Thoracic aorta (tissue), 2 donors: ENCODE measurements at regions not wholly inside any gene's neighbourhood (a gene's known extent, or its start where the extent isn't known, plus 50 kb on each side); places are given as distances from the start of the nearest gene placed in this dataset.
"Not testable (repeated sequence)": the region's sequence is repeated elsewhere in the genome, so short reads cannot be mapped to it uniquely, and the experiment has no call there.

Experiments used
- ATAC-seq: fragments of 150-250 bp; one replicate; pipeline ENCODE4 v1.8.0; 2017; ENCODE audit warnings: low read depth; ENCODE audit not compliant: insufficient number of reproducible peaks, low FRiP score
- DNase-seq: peaks from one replicate; pipeline ENCODE4 v3.0.0-alpha.2; 2020; ENCODE audit warnings: low spot score
- H3K27ac ChIP-seq, 2 donors: fragments of 200-600 bp; sonication (generic); 1 replicate in 1 of 2; 2 replicates in 1 of 2; pipeline ENCODE4 v1.5.1; 2016; ENCODE audit warnings: mild to moderate bottlenecking in 2 of 2, moderate library complexity in 2 of 2
- H3K27me3 ChIP-seq: fragments of 200-600 bp; sonication (generic); replicated peaks from 2 replicates; pipeline ENCODE4 v1.6.0; 2016; ENCODE audit warnings: mild to moderate bottlenecking; ENCODE audit not compliant: insufficient read depth
- H3K36me3 ChIP-seq: fragments of 200-600 bp; sonication (generic); one replicate; pipeline ENCODE4 v1.5.1; 2016
- H3K4me1 ChIP-seq, 2 donors: fragments of 200-600 bp; sonication (generic); 1 replicate in 1 of 2; 2 replicates in 1 of 2; pipeline versions ENCODE4 v1.5.1 to v1.6.0; 2016; ENCODE audit warnings: low read depth in 2 of 2, mild to moderate bottlenecking in 1 of 2; ENCODE audit not compliant: control insufficient read depth in 1 of 2
- H3K4me3 ChIP-seq: fragments of 200-600 bp; sonication (generic); 2 replicates; pipeline ENCODE4 v1.5.1; 2016; ENCODE audit warnings: mild to moderate bottlenecking
- H3K9me3 ChIP-seq: fragments of 200-600 bp; sonication (generic); 2 replicates; pipeline ENCODE4 v1.5.1; 2016
- TF ChIP-seq, protein P1 (sequence below): fragments of 200-600 bp; sonication (generic); IDR thresholded peaks from one replicate; pipeline ENCODE4 v1.5.1; 2019; ENCODE audit warnings: antibody characterized with exemption

- TF ChIP-seq, protein P1, sequence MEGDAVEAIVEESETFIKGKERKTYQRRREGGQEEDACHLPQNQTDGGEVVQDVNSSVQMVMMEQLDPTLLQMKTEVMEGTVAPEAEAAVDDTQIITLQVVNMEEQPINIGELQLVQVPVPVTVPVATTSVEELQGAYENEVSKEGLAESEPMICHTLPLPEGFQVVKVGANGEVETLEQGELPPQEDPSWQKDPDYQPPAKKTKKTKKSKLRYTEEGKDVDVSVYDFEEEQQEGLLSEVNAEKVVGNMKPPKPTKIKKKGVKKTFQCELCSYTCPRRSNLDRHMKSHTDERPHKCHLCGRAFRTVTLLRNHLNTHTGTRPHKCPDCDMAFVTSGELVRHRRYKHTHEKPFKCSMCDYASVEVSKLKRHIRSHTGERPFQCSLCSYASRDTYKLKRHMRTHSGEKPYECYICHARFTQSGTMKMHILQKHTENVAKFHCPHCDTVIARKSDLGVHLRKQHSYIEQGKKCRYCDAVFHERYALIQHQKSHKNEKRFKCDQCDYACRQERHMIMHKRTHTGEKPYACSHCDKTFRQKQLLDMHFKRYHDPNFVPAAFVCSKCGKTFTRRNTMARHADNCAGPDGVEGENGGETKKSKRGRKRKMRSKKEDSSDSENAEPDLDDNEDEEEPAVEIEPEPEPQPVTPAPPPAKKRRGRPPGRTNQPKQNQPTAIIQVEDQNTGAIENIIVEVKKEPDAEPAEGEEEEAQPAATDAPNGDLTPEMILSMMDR, result no peak
- Histone ChIP-seq H3K9me3 (no peaks in the 10 kb centered on the region), H3K27me3 (no peaks in the 10 kb centered on the region), H3K27ac (no peak overlapping the region), H3K4me3 (no peak overlapping the region), H3K4me1 (no peaks in the 10 kb centered on the region), H3K36me3 (no peaks in the 10 kb centered on the region)
- DNase-seq, result no peak
- no peak for ATAC-seq
Observed at GRCh38 chr15:96209285-96209735, 121.2 kb upstream of the NR2F2 start.

- Histone ChIP-seq H3K9me3 (no peaks in the 10 kb centered on the region), H3K4me3 (no peak overlapping the region), H3K27me3 (no peaks in the 10 kb centered on the region), H3K36me3 (no peaks in the 10 kb centered on the region), H3K27ac (no peak overlapping the region), H3K4me1 (no peaks in the 10 kb centered on the region)
- ATAC-seq (no peak), DNase-seq (no peak)
- TF ChIP-seq, protein P1, result no peak
Observed at GRCh38 chr15:96213045-96213444, 117.5 kb upstream of the NR2F2 start.

GRCh38 chr15:96213896-96214295, 116.6 kb upstream of the NR2F2 start:
- ATAC-seq (no peak), DNase-seq (no peak)
- TF ChIP-seq, protein P1, result no peak
- Histone ChIP-seq H3K27ac (no peak overlapping the region), H3K4me3 (no peak overlapping the region), H3K9me3 (no peaks in the 10 kb centered on the region), H3K36me3 (no peaks in the 10 kb centered on the region), H3K4me1 (no peaks in the 10 kb centered on the region), H3K27me3 (no peaks in the 10 kb centered on the region)

DNA sequence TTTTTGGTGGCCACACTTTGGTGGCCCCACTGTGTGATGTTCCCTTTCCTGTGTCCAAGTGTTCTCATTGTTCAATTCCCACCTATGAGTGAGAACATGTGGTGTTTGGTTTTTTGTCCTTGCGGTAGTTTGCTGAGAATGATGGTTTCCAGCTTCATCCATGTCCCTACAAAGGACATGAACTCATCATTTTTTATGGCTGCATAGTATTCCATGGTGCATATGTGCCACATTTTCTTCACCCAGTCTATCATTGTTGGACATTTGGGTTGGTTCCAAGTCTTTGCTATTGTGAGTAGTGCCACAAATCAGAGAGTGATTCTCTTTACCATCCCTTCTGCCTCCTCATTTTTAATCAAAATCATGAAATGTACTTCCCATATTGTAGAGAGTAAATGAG, 114.0 kb upstream of the NR2F2 start:
- H3K4me1 ChIP-seq, H3K9me3 ChIP-seq, ATAC-seq, DNase-seq, H3K4me3 ChIP-seq, H3K27ac ChIP-seq, H3K27me3 ChIP-seq, H3K36me3 ChIP-seq: not testable (repeated sequence)

DNA sequence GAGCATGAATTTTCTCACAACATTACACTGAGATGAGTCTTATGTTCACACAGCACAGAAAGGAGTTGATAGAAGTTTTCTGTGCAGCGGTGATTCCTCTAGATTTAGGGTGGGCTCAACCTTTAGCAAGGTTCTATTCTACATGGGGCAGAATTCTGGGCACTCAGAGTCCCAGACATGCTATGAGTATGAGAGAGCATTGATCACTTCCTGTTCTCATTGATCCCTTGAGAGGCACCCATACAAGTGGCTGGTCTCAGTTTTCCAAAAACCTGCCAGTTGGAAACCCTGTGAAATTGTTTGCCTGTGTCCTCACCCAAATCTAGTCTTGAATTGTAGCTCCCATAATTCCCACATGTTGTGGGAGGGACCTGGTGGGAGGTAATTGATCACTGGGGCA, 112.5 kb upstream of the NR2F2 start:
- TF ChIP-seq, protein P1, result no peak
- ATAC-seq, result no peak
- H3K9me3 ChIP-seq, result no peaks in the 10 kb centered on the region
- H3K4me1 ChIP-seq, result no peaks in the 10 kb centered on the region
- no peak overlapping the region for H3K4me3 ChIP-seq
- no peaks in the 10 kb centered on the region for H3K36me3 ChIP-seq
- no peak overlapping the region for H3K27ac ChIP-seq
- DNase-seq, result no peak
- H3K27me3 ChIP-seq, result no peaks in the 10 kb centered on the region
